ENCODE measurements at regions not wholly inside any gene's neighbourhood (a gene's known extent, or its start where the extent isn't known, plus 50 kb on each side); places are given as distances from the start of the nearest gene placed in this dataset.

DNA sequence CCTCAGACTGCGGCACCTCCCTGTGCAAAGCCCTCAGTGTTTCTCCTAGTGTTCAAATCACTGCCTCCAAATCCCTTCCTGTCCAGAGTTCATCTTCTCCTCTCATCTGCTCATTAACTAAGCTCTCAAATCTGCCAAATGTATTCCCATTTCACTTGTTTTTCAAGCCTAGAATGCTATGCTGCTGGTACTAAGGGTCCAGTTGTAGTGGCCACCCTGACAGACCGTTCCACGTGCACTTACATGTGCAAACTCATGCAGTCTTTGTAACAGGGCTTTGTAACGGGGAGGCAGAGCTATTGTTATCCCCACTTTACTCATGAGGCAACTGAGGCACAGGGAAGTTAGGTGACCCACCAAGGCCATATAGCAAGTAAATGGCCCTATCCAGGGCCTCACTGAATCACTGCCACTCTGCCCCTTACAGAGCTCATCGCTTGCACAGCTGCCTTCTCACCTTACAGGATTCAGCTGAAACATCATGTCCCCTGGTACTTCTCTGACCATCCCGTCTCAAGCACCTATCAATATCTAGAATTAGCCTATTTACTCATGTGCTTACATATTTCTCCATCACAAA, 153.0 kb upstream of the PDE1C start:
- TF ChIP-seq SMC3 (conservative IDR thresholded peaks at IDR 0.05; ENCODE audit: poor library complexity) = no peak
- TF ChIP-seq TAF1 (IDR thresholded peaks at IDR 0.05; ENCODE audit: low read depth) = no peak
- TF ChIP-seq, protein P1, sequence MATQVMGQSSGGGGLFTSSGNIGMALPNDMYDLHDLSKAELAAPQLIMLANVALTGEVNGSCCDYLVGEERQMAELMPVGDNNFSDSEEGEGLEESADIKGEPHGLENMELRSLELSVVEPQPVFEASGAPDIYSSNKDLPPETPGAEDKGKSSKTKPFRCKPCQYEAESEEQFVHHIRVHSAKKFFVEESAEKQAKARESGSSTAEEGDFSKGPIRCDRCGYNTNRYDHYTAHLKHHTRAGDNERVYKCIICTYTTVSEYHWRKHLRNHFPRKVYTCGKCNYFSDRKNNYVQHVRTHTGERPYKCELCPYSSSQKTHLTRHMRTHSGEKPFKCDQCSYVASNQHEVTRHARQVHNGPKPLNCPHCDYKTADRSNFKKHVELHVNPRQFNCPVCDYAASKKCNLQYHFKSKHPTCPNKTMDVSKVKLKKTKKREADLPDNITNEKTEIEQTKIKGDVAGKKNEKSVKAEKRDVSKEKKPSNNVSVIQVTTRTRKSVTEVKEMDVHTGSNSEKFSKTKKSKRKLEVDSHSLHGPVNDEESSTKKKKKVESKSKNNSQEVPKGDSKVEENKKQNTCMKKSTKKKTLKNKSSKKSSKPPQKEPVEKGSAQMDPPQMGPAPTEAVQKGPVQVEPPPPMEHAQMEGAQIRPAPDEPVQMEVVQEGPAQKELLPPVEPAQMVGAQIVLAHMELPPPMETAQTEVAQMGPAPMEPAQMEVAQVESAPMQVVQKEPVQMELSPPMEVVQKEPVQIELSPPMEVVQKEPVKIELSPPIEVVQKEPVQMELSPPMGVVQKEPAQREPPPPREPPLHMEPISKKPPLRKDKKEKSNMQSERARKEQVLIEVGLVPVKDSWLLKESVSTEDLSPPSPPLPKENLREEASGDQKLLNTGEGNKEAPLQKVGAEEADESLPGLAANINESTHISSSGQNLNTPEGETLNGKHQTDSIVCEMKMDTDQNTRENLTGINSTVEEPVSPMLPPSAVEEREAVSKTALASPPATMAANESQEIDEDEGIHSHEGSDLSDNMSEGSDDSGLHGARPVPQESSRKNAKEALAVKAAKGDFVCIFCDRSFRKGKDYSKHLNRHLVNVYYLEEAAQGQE (IDR thresholded peaks at IDR 0.05; ENCODE audit: borderline replicate concordance) = no peak
- no peak for TF ChIP-seq CTCF (IDR thresholded peaks at IDR 0.05; ENCODE audit: poor library complexity, severe bottlenecking)
- TF ChIP-seq EZH2 (IDR thresholded peaks at IDR 0.05; ENCODE audit: borderline replicate concordance, insufficient read depth, low read length, poor library complexity, severe bottlenecking) = no peak
- TF ChIP-seq MXI1 (conservative IDR thresholded peaks at IDR 0.05; ENCODE audit: poor library complexity, severe bottlenecking) = no peak
- Histone ChIP-seq H3K9ac (ENCODE audit: low read length) (no peak overlapping the region), H3K9me3 (ENCODE audit: low read length) (no peaks in the 10 kb centered on the region)

DNA sequence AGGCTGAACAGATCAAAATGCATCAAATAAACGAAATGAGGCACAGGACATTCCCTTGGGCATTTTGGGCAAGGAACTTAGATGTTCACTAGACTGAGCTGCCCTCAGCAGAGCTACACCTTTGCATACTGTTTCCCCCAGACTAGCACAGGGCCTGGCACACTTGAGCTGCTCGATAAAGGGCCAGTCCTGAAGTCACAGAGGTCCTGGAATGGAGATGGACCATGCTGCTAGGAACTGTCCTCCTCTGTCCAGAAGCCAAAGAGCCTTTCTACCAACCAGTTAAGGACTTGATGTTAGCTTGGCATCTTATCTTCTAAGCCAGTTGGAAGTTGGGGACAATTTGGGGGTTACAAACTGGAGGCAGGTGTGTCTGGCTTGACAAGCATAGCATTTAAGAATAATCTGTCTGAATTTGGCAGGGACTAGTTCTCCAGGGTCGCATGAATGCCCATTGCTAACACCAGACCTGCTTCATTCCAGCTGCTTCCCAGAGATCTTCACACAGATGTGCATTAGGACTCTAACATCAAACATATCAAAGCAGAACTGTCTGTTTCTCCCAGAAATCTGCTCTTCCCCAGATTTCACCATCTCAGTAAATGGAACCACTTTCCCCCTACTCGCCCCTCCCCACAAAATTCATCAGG, 152.2 kb upstream of the PDE1C start:
- Histone ChIP-seq H4K20me1 (ENCODE audit: insufficient read depth) (no peaks in the 10 kb centered on the region), H3K4me3 (ENCODE audit: low read length) (no peak overlapping the region), H3K4me2 (ENCODE audit: low read length) (no peak overlapping the region), H3K9me3 (ENCODE audit: low read length) (no peaks in the 10 kb centered on the region), H3K9ac (ENCODE audit: low read length) (no peak overlapping the region), H2AFZ (ENCODE audit: low read depth, low read length) (no peak overlapping the region), H3K9me2 (ENCODE audit: insufficient read depth, low read length) (no peaks in the 10 kb centered on the region), H3K36me3 (ENCODE audit: insufficient read depth, low read length) (no peaks in the 10 kb centered on the region), H3K27ac (ENCODE audit: low read length) (no peak overlapping the region), H3K27me3 (ENCODE audit: insufficient read depth, low read depth, low read length) (no peaks in the 10 kb centered on the region), H3F3A (ENCODE audit: insufficient read depth, low read length, poor library complexity, severe bottlenecking) (peaks cover 10% of the 10 kb centered on the region), H3K79me2 (replicated peaks; ENCODE audit: insufficient read depth, low read length) (no peaks in the 10 kb centered on the region)
- no peak for TF ChIP-seq SMC3 (conservative IDR thresholded peaks at IDR 0.05; ENCODE audit: poor library complexity)
- TF ChIP-seq EP300 (conservative IDR thresholded peaks at IDR 0.05; ENCODE audit: poor library complexity, severe bottlenecking) = no peak
- no peak for TF ChIP-seq CTCF (IDR thresholded peaks at IDR 0.05; ENCODE audit: poor library complexity, severe bottlenecking)
- TF ChIP-seq RAD21 (conservative IDR thresholded peaks at IDR 0.05) = no peak
- TF ChIP-seq POLR2AphosphoS5 (IDR thresholded peaks at IDR 0.05) = no peak
- TF ChIP-seq MXI1 (conservative IDR thresholded peaks at IDR 0.05; ENCODE audit: poor library complexity, severe bottlenecking) = no peak
- TF ChIP-seq TAF1 (IDR thresholded peaks at IDR 0.05; ENCODE audit: low read depth) = no peak
- TF ChIP-seq, protein P1 (IDR thresholded peaks at IDR 0.05; ENCODE audit: borderline replicate concordance) = no peak
- TF ChIP-seq EZH2 (IDR thresholded peaks at IDR 0.05; ENCODE audit: borderline replicate concordance, insufficient read depth, low read length, poor library complexity, severe bottlenecking) = no peak

More for the DNA sequence above, 153.0 kb upstream of the PDE1C start:
- no peaks in the 10 kb centered on the region for H3K9me2 ChIP-seq (ENCODE audit: insufficient read depth, low read length)
- no peaks in the 10 kb centered on the region for H3K79me2 ChIP-seq (replicated peaks; ENCODE audit: insufficient read depth, low read length)
- no peaks in the 10 kb centered on the region for H3K27me3 ChIP-seq (ENCODE audit: insufficient read depth, low read depth, low read length)
- no peak overlapping the region for H3K4me2 ChIP-seq (ENCODE audit: low read length)
- no peaks in the 10 kb centered on the region for H4K20me1 ChIP-seq (ENCODE audit: insufficient read depth)
- H3K36me3 ChIP-seq (ENCODE audit: insufficient read depth, low read length) = no peaks in the 10 kb centered on the region
- peaks cover 5% of the 10 kb centered on the region for H3F3A ChIP-seq (ENCODE audit: insufficient read depth, low read length, poor library complexity, severe bottlenecking)
- no peak overlapping the region for H3K27ac ChIP-seq (ENCODE audit: low read length)
- H3K4me3 ChIP-seq (ENCODE audit: low read length) = no peak overlapping the region
- no peak overlapping the region for H2AFZ ChIP-seq (ENCODE audit: low read depth, low read length)

Data from neural cell (in vitro differentiated cells).